ENCODE measurements at regions not wholly inside any gene's neighbourhood (a gene's known extent, or its start where the extent isn't known, plus 50 kb on each side); places are given as distances from the start of the nearest gene placed in this dataset.

- no peaks in the 10 kb centered on the region for H3K36me3 Mint-ChIP-seq
- H3K27me3 Mint-ChIP-seq: no peaks in the 10 kb centered on the region
- no peak overlapping the region for H3K4me3 Mint-ChIP-seq
- no peak for ATAC-seq
- H3K9me3 Mint-ChIP-seq: peaks cover 4% of the 10 kb centered on the region
- H3K27ac Mint-ChIP-seq: no peak overlapping the region
- DNase-seq (ENCODE audit: low spot score): no peak
- no peaks in the 10 kb centered on the region for H3K4me1 Mint-ChIP-seq (ENCODE audit: low read depth in 2 of 2)
Observed at GRCh38 chr18:73199151-73199550, 331.4 kb upstream of the NETO1 start.

DNA sequence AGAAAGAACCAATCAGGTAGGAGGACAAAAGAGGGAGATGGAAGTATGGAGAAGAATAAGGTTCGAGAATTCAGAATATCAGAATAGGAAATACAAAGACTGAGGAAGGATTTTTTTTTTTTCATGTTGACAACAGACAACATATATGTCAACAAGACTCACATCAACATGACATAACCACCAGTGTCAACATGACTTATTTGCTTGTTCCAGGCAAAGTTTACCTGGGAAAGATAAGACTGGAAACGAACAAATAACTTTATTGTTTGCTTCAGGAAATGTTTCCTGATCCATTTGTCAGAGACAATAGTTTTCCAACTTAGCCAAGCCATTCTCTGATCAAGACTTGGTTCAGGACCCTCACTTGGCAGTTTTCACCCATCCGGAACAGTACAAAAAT, 321.9 kb upstream of the NETO1 start:
- Mint-ChIP-seq H3K27ac (no peak overlapping the region), H3K36me3 (peaks cover 8% of the 10 kb centered on the region), H3K27me3 (no peaks in the 10 kb centered on the region), H3K4me1 (ENCODE audit: low read depth in 2 of 2) (no peaks in the 10 kb centered on the region), H3K9me3 (peaks cover 27% of the 10 kb centered on the region), H3K4me3 (no peak overlapping the region)
- ATAC-seq: no peak
- no peak for DNase-seq (ENCODE audit: low spot score)

DNA sequence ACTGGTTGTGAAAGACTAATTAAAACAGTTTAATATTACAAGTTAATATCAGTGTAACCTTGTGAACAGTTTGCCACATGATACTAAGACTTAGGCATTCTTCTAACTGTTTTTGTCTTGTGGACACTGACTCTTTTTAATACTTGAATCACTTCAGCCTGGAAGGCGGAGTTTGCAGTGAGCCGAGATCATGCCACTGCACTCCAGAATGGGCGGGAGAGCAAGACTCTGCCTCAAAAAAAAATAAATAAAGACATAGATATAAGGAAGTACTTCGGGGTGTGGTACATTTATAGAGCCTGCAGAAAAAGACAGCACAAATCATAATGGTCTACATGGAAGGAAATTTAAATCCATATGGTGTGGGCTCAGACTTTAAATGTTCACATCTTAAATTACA, 300.4 kb upstream of the NETO1 start:
- no peaks in the 10 kb centered on the region for H3K27me3 Mint-ChIP-seq
- no peak for DNase-seq (ENCODE audit: low spot score)
- H3K9me3 Mint-ChIP-seq: peaks cover 5% of the 10 kb centered on the region
- no peak overlapping the region for H3K4me3 Mint-ChIP-seq
- no peaks in the 10 kb centered on the region for H3K4me1 Mint-ChIP-seq (ENCODE audit: low read depth in 2 of 2)
- H3K27ac Mint-ChIP-seq: no peak overlapping the region
- no peak for ATAC-seq
- H3K36me3 Mint-ChIP-seq: no peaks in the 10 kb centered on the region

- peaks cover 3% of the 10 kb centered on the region for H3K9me3 Mint-ChIP-seq
- no peak for ATAC-seq
- no peak overlapping the region for H3K27ac Mint-ChIP-seq
- no peaks in the 10 kb centered on the region for H3K4me1 Mint-ChIP-seq (ENCODE audit: low read depth in 2 of 2)
- no peak for DNase-seq (ENCODE audit: low spot score)
- no peaks in the 10 kb centered on the region for H3K27me3 Mint-ChIP-seq
- no peak overlapping the region for H3K4me3 Mint-ChIP-seq
- no peaks in the 10 kb centered on the region for H3K36me3 Mint-ChIP-seq
Observed at GRCh38 chr18:73164430-73164829, 296.6 kb upstream of the NETO1 start.

GRCh38 chr18:73163236-73163635, 295.4 kb upstream of the NETO1 start:
- no peaks in the 10 kb centered on the region for H3K27me3 Mint-ChIP-seq
- no peak for DNase-seq (ENCODE audit: low spot score)
- no peaks in the 10 kb centered on the region for H3K36me3 Mint-ChIP-seq
- no peak for ATAC-seq
- H3K9me3 Mint-ChIP-seq: peaks cover 3% of the 10 kb centered on the region
- no peak overlapping the region for H3K27ac Mint-ChIP-seq
- H3K4me1 Mint-ChIP-seq (ENCODE audit: low read depth in 2 of 2): no peaks in the 10 kb centered on the region
- H3K4me3 Mint-ChIP-seq: no peak overlapping the region

- H3K9me3 Mint-ChIP-seq: peaks cover 4% of the 10 kb centered on the region
- H3K4me3 Mint-ChIP-seq: no peak overlapping the region
- no peaks in the 10 kb centered on the region for H3K4me1 Mint-ChIP-seq (ENCODE audit: low read depth in 2 of 2)
- H3K27ac Mint-ChIP-seq: no peak overlapping the region
- ATAC-seq: no peak
- DNase-seq (ENCODE audit: low spot score): no peak
- no peaks in the 10 kb centered on the region for H3K27me3 Mint-ChIP-seq
- peaks cover 4% of the 10 kb centered on the region for H3K36me3 Mint-ChIP-seq
Observed at GRCh38 chr18:73156117-73156516, 288.3 kb upstream of the NETO1 start.

DNA sequence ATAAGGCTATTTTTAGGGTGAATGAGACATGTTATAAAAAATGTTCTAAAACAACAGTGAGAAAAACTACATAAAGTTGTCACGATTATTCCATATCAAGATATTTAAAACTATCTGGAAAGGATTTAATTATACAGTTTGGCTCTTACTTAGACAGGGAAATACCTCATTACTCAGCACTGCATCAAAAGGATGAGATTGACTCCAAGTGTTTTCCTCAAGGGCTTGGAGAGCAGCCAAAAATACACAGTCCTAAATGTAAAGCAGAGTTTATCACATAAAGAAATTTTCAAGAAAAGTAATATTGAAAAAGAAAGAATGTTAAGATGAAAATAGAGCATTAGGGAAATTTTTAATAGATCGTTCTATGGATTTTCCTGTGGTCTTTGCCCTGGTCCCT, 285.5 kb upstream of the NETO1 start:
- Mint-ChIP-seq H3K36me3 (peaks cover 4% of the 10 kb centered on the region), H3K27me3 (no peaks in the 10 kb centered on the region), H3K4me3 (no peak overlapping the region), H3K4me1 (ENCODE audit: low read depth in 2 of 2) (no peaks in the 10 kb centered on the region), H3K9me3 (peaks cover 4% of the 10 kb centered on the region), H3K27ac (no peak overlapping the region)
- DNase-seq (ENCODE audit: low spot score) (no peak), ATAC-seq (no peak)

- peaks cover 4% of the 10 kb centered on the region for H3K36me3 Mint-ChIP-seq
Observed at GRCh38 chr18:73151086-73151485, 283.3 kb upstream of the NETO1 start.

GRCh38 chr18:73150199-73150598, 282.4 kb upstream of the NETO1 start:
- Mint-ChIP-seq H3K9me3 (peaks cover 3% of the 10 kb centered on the region), H3K27me3 (no peaks in the 10 kb centered on the region), H3K27ac (no peak overlapping the region), H3K36me3 (peaks cover 4% of the 10 kb centered on the region), H3K4me1 (ENCODE audit: low read depth in 2 of 2) (no peaks in the 10 kb centered on the region), H3K4me3 (no peak overlapping the region)
- ATAC-seq: no peak
- no peak for DNase-seq (ENCODE audit: low spot score)

More at GRCh38 chr18:73151086-73151485, 283.3 kb upstream of the NETO1 start:
- DNase-seq (ENCODE audit: low spot score) (no peak), ATAC-seq (no peak)
- Mint-ChIP-seq H3K9me3 (peaks cover 4% of the 10 kb centered on the region), H3K4me1 (ENCODE audit: low read depth in 2 of 2) (no peaks in the 10 kb centered on the region), H3K4me3 (no peak overlapping the region), H3K27ac (no peak overlapping the region), H3K27me3 (no peaks in the 10 kb centered on the region)

- Mint-ChIP-seq H3K9me3 (peaks cover 8% of the 10 kb centered on the region), H3K4me3 (no peak overlapping the region), H3K4me1 (ENCODE audit: low read depth in 2 of 2) (no peaks in the 10 kb centered on the region), H3K36me3 (no peaks in the 10 kb centered on the region), H3K27me3 (no peaks in the 10 kb centered on the region), H3K27ac (no peak overlapping the region)
- ATAC-seq (no peak), DNase-seq (ENCODE audit: low spot score) (no peak)
Observed at GRCh38 chr18:73147590-73147989, 279.8 kb upstream of the NETO1 start.

- Mint-ChIP-seq H3K36me3 (no peaks in the 10 kb centered on the region), H3K4me3 (no peak overlapping the region), H3K9me3 (peaks cover 8% of the 10 kb centered on the region), H3K4me1 (ENCODE audit: low read depth in 2 of 2) (no peaks in the 10 kb centered on the region), H3K27me3 (no peaks in the 10 kb centered on the region), H3K27ac (no peak overlapping the region)
- DNase-seq (ENCODE audit: low spot score) (no peak), ATAC-seq (no peak)
Observed at GRCh38 chr18:73144030-73144429, 276.2 kb upstream of the NETO1 start.

GRCh38 chr18:73136134-73136533, 268.3 kb upstream of the NETO1 start:
- Mint-ChIP-seq H3K36me3 (no peaks in the 10 kb centered on the region), H3K4me3 (no peak overlapping the region), H3K27ac (no peak overlapping the region), H3K9me3 (peaks cover 8% of the 10 kb centered on the region), H3K4me1 (ENCODE audit: low read depth in 2 of 2) (no peaks in the 10 kb centered on the region), H3K27me3 (no peaks in the 10 kb centered on the region)
- no peak for DNase-seq (ENCODE audit: low spot score)
- no peak for ATAC-seq

DNA sequence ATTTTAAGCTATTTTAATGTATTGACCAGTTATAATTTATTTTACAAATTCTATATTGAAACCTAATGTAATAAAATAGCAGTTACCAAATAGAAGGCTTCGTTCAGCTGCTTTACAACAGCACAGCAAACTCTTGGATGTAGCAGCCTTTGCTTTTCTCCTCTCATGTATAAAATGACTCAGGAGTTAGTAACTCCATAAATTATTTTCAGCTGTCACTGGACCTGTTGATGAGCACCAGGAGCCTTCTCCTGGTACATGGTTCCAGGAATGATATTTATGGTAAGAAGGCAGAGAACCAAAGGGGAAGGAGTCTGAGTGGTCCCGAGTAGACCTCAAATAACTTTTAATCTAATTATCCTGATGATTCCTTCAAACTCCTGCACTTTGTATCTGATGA, 256.4 kb upstream of the NETO1 start:
- Mint-ChIP-seq H3K27ac (no peak overlapping the region), H3K9me3 (peaks cover 16% of the 10 kb centered on the region), H3K4me1 (ENCODE audit: low read depth in 2 of 2) (no peaks in the 10 kb centered on the region), H3K4me3 (no peak overlapping the region), H3K27me3 (no peaks in the 10 kb centered on the region), H3K36me3 (peaks cover 6% of the 10 kb centered on the region)
- no peak for DNase-seq (ENCODE audit: low spot score)
- no peak for ATAC-seq

DNA sequence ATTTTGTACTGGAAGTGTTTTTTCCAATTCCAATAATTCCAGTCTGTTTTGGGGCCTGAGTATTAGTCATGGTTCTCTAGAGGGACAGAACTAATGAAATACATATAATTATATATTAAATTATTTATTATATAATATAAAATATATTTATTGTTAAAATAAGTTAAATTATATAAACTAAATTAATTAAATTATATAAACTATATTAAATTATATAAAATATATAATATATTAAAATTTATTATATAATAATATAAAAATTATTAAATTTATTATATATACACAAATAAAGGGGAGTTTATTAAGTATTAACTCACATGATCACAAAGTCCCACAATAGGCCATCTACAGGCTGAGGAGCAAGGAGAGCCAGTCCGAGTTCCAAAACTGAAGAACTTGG, 253.4 kb upstream of the NETO1 start:
- Mint-ChIP-seq H3K4me3 (no peak overlapping the region), H3K36me3 (no peaks in the 10 kb centered on the region)
- no peak for ATAC-seq

GRCh38 chr18:73120626-73121025, 252.8 kb upstream of the NETO1 start:
- Mint-ChIP-seq H3K9me3 (peaks cover 15% of the 10 kb centered on the region), H3K27ac (no peak overlapping the region), H3K4me3 (no peak overlapping the region), H3K36me3 (no peaks in the 10 kb centered on the region), H3K27me3 (no peaks in the 10 kb centered on the region), H3K4me1 (ENCODE audit: low read depth in 2 of 2) (no peaks in the 10 kb centered on the region)
- DNase-seq (ENCODE audit: low spot score) (no peak), ATAC-seq (no peak)

More for the DNA sequence above, 253.4 kb upstream of the NETO1 start:
- no peak for DNase-seq (ENCODE audit: low spot score)
- Mint-ChIP-seq H3K27ac (no peak overlapping the region), H3K4me1 (ENCODE audit: low read depth in 2 of 2) (no peaks in the 10 kb centered on the region), H3K27me3 (no peaks in the 10 kb centered on the region), H3K9me3 (peaks cover 15% of the 10 kb centered on the region)

Data from natural killer cell treated with Interleukin-12 subunit alpha and Interleukin-12 subunit beta and Interleukin-15 and Interleukin-18, amount 100 ng/mL, for 72 hours (primary cell).